Smooth muscle cell (in vitro differentiated cells): ENCODE measurements at regions not wholly inside any gene's neighbourhood (a gene's known extent, or its start where the extent isn't known, plus 50 kb on each side); places are given as distances from the start of the nearest gene placed in this dataset.

Source experiments
- DNase-seq: peaks from one replicate; lab custom pipeline; 2025; ENCODE audit not compliant: unreplicated experiment; lab: John Stamatoyannopoulos, UW
- H2AFZ ChIP-seq: fragments of 200-600 bp; sonication (generic); 2 replicates; pipeline ENCODE4 v1.6.0; 2016; ENCODE audit warnings: antibody characterized with exemption, low read depth, mild to moderate bottlenecking
- H3F3A ChIP-seq: fragments of 200-600 bp; sonication (generic); 2 replicates; pipeline ENCODE4 v1.6.0; 2017; ENCODE audit warnings: antibody characterized with exemption, low read depth
- H3K27ac ChIP-seq: fragments of 200-600 bp; sonication (generic); 2 replicates; pipeline ENCODE4 v1.5.1; 2016; ENCODE audit warnings: low read depth, mild to moderate bottlenecking
- H3K27me3 ChIP-seq: fragments of 200-600 bp; sonication (generic); 2 replicates; pipeline ENCODE4 v1.6.1; 2016; ENCODE audit warnings: low read depth, mild to moderate bottlenecking
- H3K36me3 ChIP-seq: fragments of 200-600 bp; sonication (generic); 2 replicates; pipeline ENCODE4 v1.5.1; 2016; ENCODE audit warnings: low read depth
- H3K4me1 ChIP-seq: fragments of 200-600 bp; sonication (generic); 2 replicates; pipeline ENCODE4 v1.5.1; 2016; ENCODE audit warnings: low read depth
- H3K4me2 ChIP-seq: fragments of 200-600 bp; sonication (generic); 2 replicates; pipeline ENCODE4 v1.6.0; 2016; ENCODE audit warnings: mild to moderate bottlenecking
- H3K4me3 ChIP-seq: fragments of 200-600 bp; sonication (generic); 2 replicates; pipeline ENCODE4 v1.5.1; 2016; ENCODE audit warnings: mild to moderate bottlenecking
- H3K79me2 ChIP-seq: fragments of 200-600 bp; sonication (generic); 2 replicates; pipeline ENCODE4 v1.6.0; 2016; ENCODE audit warnings: low read depth, mild to moderate bottlenecking
- H3K9ac ChIP-seq: fragments of 200-600 bp; sonication (generic); 2 replicates; pipeline ENCODE4 v1.6.0; 2016; ENCODE audit warnings: low read depth
- H3K9me3 ChIP-seq: fragments of 200-600 bp; sonication (generic); replicated peaks from 2 replicates; pipeline ENCODE4 v1.5.1; 2016; ENCODE audit warnings: low read depth
- H4K20me1 ChIP-seq: fragments of 200-600 bp; sonication (generic); 2 replicates; pipeline ENCODE4 v1.6.0; 2016; ENCODE audit warnings: low read depth
- CTCF ChIP-seq: fragments of 200-600 bp; sonication (generic); IDR thresholded peaks from 2 replicates; pipeline ENCODE4 v1.5.1; 2017; ENCODE audit warnings: borderline replicate concordance, mild to moderate bottlenecking, antibody characterized with exemption; ENCODE audit not compliant: insufficient read depth, poor library complexity, severe bottlenecking
- WGBS: methylation state at CpG from one replicate; pipeline ENCODE4 v1.1.7; 2016; ENCODE audit warnings: low lambda C conversion rate; 5-methylcytosine and 5-hydroxymethylcytosine counted together

GRCh38 chr11:86869966-86870570 is 69.7 kb downstream of the PRSS23 start:
- peak; percentile 83 for TF ChIP-seq CTCF
- Histone ChIP-seq H3F3A (no peaks in the 10 kb centered on the region), H3K4me1 (no peaks in the 10 kb centered on the region), H4K20me1 (no peaks in the 10 kb centered on the region), H3K36me3 (no peaks in the 10 kb centered on the region), H3K9ac (no peak overlapping the region), H3K79me2 (no peaks in the 10 kb centered on the region), H2AFZ (peak overlapping the region; percentile 16), H3K4me3 (no peak overlapping the region), H3K4me2 (no peak overlapping the region), H3K27me3 (no peaks in the 10 kb centered on the region), H3K27ac (no peak overlapping the region), H3K9me3 (no peaks in the 10 kb centered on the region)
- peak; percentile 1 for DNase-seq
- 32% methylated on average over 6 of the region's 6 CpGs for WGBS

- Histone ChIP-seq H3K36me3 (no peaks in the 10 kb centered on the region), H3K27ac (peak overlapping the region; percentile 9), H3K4me2 (no peak overlapping the region), H3K4me3 (no peak overlapping the region), H2AFZ (no peak overlapping the region), H3K4me1 (no peaks in the 10 kb centered on the region), H3K9me3 (no peaks in the 10 kb centered on the region), H3K79me2 (no peaks in the 10 kb centered on the region), H3K27me3 (no peaks in the 10 kb centered on the region), H3K9ac (no peak overlapping the region), H3F3A (no peaks in the 10 kb centered on the region), H4K20me1 (no peaks in the 10 kb centered on the region)
- DNase-seq = no peak
- no peak for TF ChIP-seq CTCF
- WGBS = 94% methylated on average over 2 of the region's 2 CpGs
Observed at GRCh38 chr11:86873573-86874083, 73.3 kb downstream of the PRSS23 start.

- Histone ChIP-seq H4K20me1 (no peaks in the 10 kb centered on the region), H3K79me2 (no peaks in the 10 kb centered on the region), H3K9me3 (no peaks in the 10 kb centered on the region), H3K4me1 (no peaks in the 10 kb centered on the region), H3K4me3 (no peak overlapping the region), H3K9ac (no peak overlapping the region), H3F3A (no peaks in the 10 kb centered on the region), H3K27ac (peak overlapping the region; percentile 51), H3K4me2 (no peak overlapping the region), H3K27me3 (no peaks in the 10 kb centered on the region), H2AFZ (no peak overlapping the region), H3K36me3 (no peaks in the 10 kb centered on the region)
- no peak for TF ChIP-seq CTCF
- no peak for DNase-seq
- 52% methylated on average over 6 of the region's 6 CpGs for WGBS
Observed at GRCh38 chr11:86874304-86875056, 74.1 kb downstream of the PRSS23 start.
